ENCODE measurements at regions not wholly inside any gene's neighbourhood (a gene's known extent, or its start where the extent isn't known, plus 50 kb on each side); places are given as distances from the start of the nearest gene placed in this dataset.

- no peak for DNase-seq
Measured at GRCh38 chr17:34201767-34202166, 53.3 kb upstream of the CCL2 start.

GRCh38 chr17:34203018-34203638, 52.0 kb upstream of the CCL2 start:
- no peak for DNase-seq

- no peak for DNase-seq
Measured at GRCh38 chr17:34204402-34204801, 50.7 kb upstream of the CCL2 start.

Measured in fibroblast of skin of abdomen (primary cell).